SK-N-SH (cell line): ENCODE measurements at regions not wholly inside any gene's neighbourhood (a gene's known extent, or its start where the extent isn't known, plus 50 kb on each side); places are given as distances from the start of the nearest gene placed in this dataset.

Experiments used
- CTCF ChIA-PET: fragments of 300-600, 350-600 bp; formaldehyde crosslinking; extraction: SDS; loops from one replicate; lab custom pipeline; 2021; lab: Yijun Ruan, JAX
- POLR2A ChIA-PET: fragments of 350-600 bp; sonication (Branson Sonifier 250); formaldehyde crosslinking; extraction: SDS; loops from one replicate; lab custom pipeline; 2020; ENCODE audit warnings: antibody characterized with exemption, inconsistent platforms; lab: Yijun Ruan, JAX
- DNase-seq: peaks from one replicate; pipeline ENCODE4 v3.0.0; 2012
- H2AFZ ChIP-seq: fragments of 200-600 bp; sonication (generic); 2 replicates; pipeline ENCODE4 v1.8.1; 2016; ENCODE audit warnings: antibody characterized with exemption, mild to moderate bottlenecking, low read depth
- H3F3A ChIP-seq: fragments of 200-600 bp; sonication (generic); replicated peaks from 2 replicates; pipeline ENCODE3; 2016; ENCODE audit warnings: antibody characterized with exemption, mild to moderate bottlenecking; ENCODE audit not compliant: insufficient read depth
- H3K27ac ChIP-seq, 2 experiments: fragments of 200-500 bp in 1 of 2; fragments of 200-600 bp in 1 of 2; sonication (Bioruptor generic) in 1 of 2; sonication (generic), shearing (Covaris generic) in 1 of 2; 2 replicates each; pipeline versions ENCODE4 v1.5.1 to v1.6.1; 2014 to 2016; ENCODE audit warnings: low read depth in 2 of 2, inconsistent platforms in 1 of 2, low read length in 1 of 2, mild to moderate bottlenecking in 1 of 2, mixed read lengths in 1 of 2
- H3K27me3 ChIP-seq: fragments of 200-600 bp; sonication (generic), shearing (Covaris generic); 2 replicates; pipeline ENCODE4 v1.6.1; 2016; ENCODE audit warnings: mixed run types; ENCODE audit not compliant: insufficient read depth
- H3K36me3 ChIP-seq, 2 experiments: fragments of 200-500 bp in 1 of 2; fragments of 200-600 bp in 1 of 2; sonication (Bioruptor generic) in 1 of 2; sonication (generic) in 1 of 2; replicated peaks in 1 of 2; 2 replicates each; pipeline versions ENCODE3 to v1.5.1; 2014 to 2016; ENCODE audit warnings: low read length in 1 of 2, mild to moderate bottlenecking in 1 of 2; ENCODE audit not compliant: insufficient read depth in 2 of 2, control insufficient read depth in 1 of 2
- H3K4me1 ChIP-seq, 2 experiments: fragments of 200-500 bp in 1 of 2; fragments of 200-600 bp in 1 of 2; sonication (Bioruptor generic) in 1 of 2; sonication (generic), shearing (Covaris generic) in 1 of 2; 2 replicates each; pipeline versions ENCODE4 v1.5.1 to v1.6.1; 2014 to 2016; ENCODE audit warnings: low read depth in 1 of 2, low read length in 1 of 2, mixed run types in 1 of 2; ENCODE audit not compliant: insufficient read depth in 2 of 2, control insufficient read depth in 1 of 2
- H3K4me2 ChIP-seq: fragments of 200-600 bp; sonication (generic), shearing (Covaris generic); 2 replicates; pipeline ENCODE4 v1.6.1; 2017; ENCODE audit warnings: mixed run types
- H3K4me3 ChIP-seq, 2 experiments: fragments of 200-500 bp in 1 of 2; fragments of 200-600 bp in 1 of 2; sonication (Bioruptor generic) in 1 of 2; sonication (generic), shearing (Covaris generic) in 1 of 2; 2 replicates each; pipeline versions ENCODE4 v1.5.1 to v1.8.1; 2014 to 2016; ENCODE audit warnings: low read depth in 2 of 2, inconsistent platforms in 1 of 2, low read length in 1 of 2, mild to moderate bottlenecking in 1 of 2, mixed read lengths in 1 of 2, moderate library complexity in 1 of 2
- H3K79me2 ChIP-seq: fragments of 200-600 bp; sonication (generic); 2 replicates; pipeline ENCODE4 v1.8.1; 2017; ENCODE audit warnings: mild to moderate bottlenecking; ENCODE audit not compliant: insufficient read depth
- H3K9ac ChIP-seq: fragments of 200-600 bp; sonication (generic); 2 replicates; pipeline ENCODE4 v1.6.1; 2017; ENCODE audit warnings: mixed run types
- H3K9me2 ChIP-seq: fragments of 200-600 bp; sonication (generic); 2 replicates; pipeline ENCODE4 v1.6.1; 2017; ENCODE audit warnings: mixed run types
- H3K9me3 ChIP-seq: fragments of 200-600 bp; sonication (generic); 2 replicates; pipeline ENCODE4 v1.6.1; 2017; ENCODE audit warnings: mixed run types, mild to moderate bottlenecking, moderate library complexity
- H4K20me1 ChIP-seq: fragments of 200-600 bp; sonication (generic); 2 replicates; pipeline ENCODE4 v1.6.1; 2017; ENCODE audit warnings: mild to moderate bottlenecking, mixed run types; ENCODE audit not compliant: insufficient read depth
- CHD2 ChIP-seq: fragments of 150-350 bp; IDR thresholded peaks from 2 replicates; pipeline ENCODE4 v1.6.1; 2018; ENCODE audit warnings: low read length; ENCODE audit not compliant: partially characterized antibody
- ELF1 ChIP-seq: IDR thresholded peaks from 2 replicates; pipeline ENCODE4 v1.4.0; 2012
- EZH2phosphoT487 ChIP-seq: fragments of 200-600 bp; sonication (generic); IDR thresholded peaks from 2 replicates; pipeline ENCODE4 v1.6.1; 2017; ENCODE audit warnings: low read depth, mixed run types, mild to moderate bottlenecking, antibody characterized with exemption, moderate library complexity, borderline replicate concordance
- FOSL2 ChIP-seq: IDR thresholded peaks from 2 replicates; pipeline ENCODE4 v1.4.0; 2012; ENCODE audit warnings: low read depth, mild to moderate bottlenecking, moderate library complexity, borderline replicate concordance
- GABPA ChIP-seq: IDR thresholded peaks from 2 replicates; pipeline ENCODE4 v1.4.0; 2012; ENCODE audit warnings: low read depth, mild to moderate bottlenecking
- JUND ChIP-seq: IDR thresholded peaks from 2 replicates; pipeline ENCODE4 v1.4.0; 2012
- MXI1 ChIP-seq: IDR thresholded peaks from 2 replicates; pipeline ENCODE4 v1.6.1; 2012; ENCODE audit warnings: mild to moderate bottlenecking, low read depth, low read length, improper control_type of control experiment
- NFIC ChIP-seq: IDR thresholded peaks from 2 replicates; pipeline ENCODE4 v1.4.0; 2012; ENCODE audit warnings: borderline replicate concordance
- NRF1 ChIP-seq: IDR thresholded peaks from 2 replicates; pipeline ENCODE4 v1.6.1; 2012; ENCODE audit warnings: low read depth, mild to moderate bottlenecking, low read length
- POLR2AphosphoS5 ChIP-seq: IDR thresholded peaks from 2 replicates; pipeline ENCODE4 v1.6.1; 2012; ENCODE audit warnings: low read depth, low read length
- RXRA ChIP-seq: IDR thresholded peaks from 2 replicates; pipeline ENCODE4 v1.4.0; 2012; ENCODE audit warnings: low read depth, mild to moderate bottlenecking, borderline replicate concordance
- SMC3 ChIP-seq: IDR thresholded peaks from 2 replicates; pipeline ENCODE4 v1.6.1; 2012; ENCODE audit warnings: low read depth, low read length, improper control_type of control experiment
- TCF12 ChIP-seq: IDR thresholded peaks from 2 replicates; pipeline ENCODE4 v1.4.0; 2012
- WGBS: methylation state at CpG from one replicate; pipeline ENCODE4 v1.1.6; 2017; ENCODE audit warnings: low lambda C conversion rate; 5-methylcytosine and 5-hydroxymethylcytosine counted together
- TF ChIP-seq, protein P1 (sequence below): IDR thresholded peaks from 2 replicates; pipeline ENCODE4; 2012
- TF ChIP-seq, protein P2 (sequence below): IDR thresholded peaks from 2 replicates; pipeline ENCODE4 v1.4.0; 2012; ENCODE audit warnings: low read depth
- TF ChIP-seq, protein P3 (sequence below): fragments of 150-350 bp; IDR thresholded peaks from 2 replicates; pipeline ENCODE4 v1.6.1; 2016; ENCODE audit warnings: mild to moderate bottlenecking, low read depth, low read length
- TF ChIP-seq, protein P4 (sequence below): IDR thresholded peaks from 2 replicates; pipeline ENCODE4 v1.6.1; 2012; ENCODE audit warnings: mild to moderate bottlenecking, low read depth, low read length, moderate library complexity
- TF ChIP-seq, protein P5 (sequence below): IDR thresholded peaks from 2 replicates; pipeline ENCODE4 v1.4.0; 2012; ENCODE audit warnings: low read depth, borderline replicate concordance
- TF ChIP-seq, protein P6 (sequence below): IDR thresholded peaks from 2 replicates; pipeline ENCODE4 v1.4.0; 2012; ENCODE audit warnings: low read depth, borderline replicate concordance

DNA sequence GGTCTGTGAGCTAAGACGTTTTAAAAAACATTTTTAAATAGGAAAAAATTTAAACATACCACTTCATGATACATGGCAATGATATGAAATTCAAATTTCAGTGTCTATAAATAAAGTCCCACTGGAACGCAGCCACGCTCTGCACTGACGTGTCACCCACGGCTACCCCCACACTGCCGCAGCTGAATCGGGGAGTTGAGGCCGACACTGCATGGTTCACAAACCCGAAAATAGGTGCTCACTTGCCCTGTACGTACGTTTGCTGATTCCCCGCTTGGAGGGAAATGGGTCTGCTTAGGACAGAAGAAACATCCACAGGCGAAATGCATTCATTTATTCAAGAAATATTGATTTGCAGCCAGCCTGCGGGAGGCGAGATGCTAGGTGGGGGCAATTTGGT is 1342.3 kb downstream of the TBC1D22A start:
- Histone ChIP-seq H3K4me1 (no peaks in the 10 kb centered on the region), H3K9ac (no peak overlapping the region), H3K36me3 (no peaks in the 10 kb centered on the region), H3K79me2 (no peaks in the 10 kb centered on the region), H3K9me2 (no peaks in the 10 kb centered on the region), H2AFZ (no peak overlapping the region), H3K4me3 (no peak overlapping the region), H3K27ac (no peak overlapping the region), H3K4me2 (no peak overlapping the region), H3K9me3 (no peaks in the 10 kb centered on the region), H3F3A (no peaks in the 10 kb centered on the region), H4K20me1 (no peaks in the 10 kb centered on the region), H3K27me3 (no peaks in the 10 kb centered on the region)
- CTCF ChIA-PET: no interaction called here
- DNase-seq: no peak
- TF ChIP-seq ELF1 (no peak), EZH2phosphoT487 (no peak)
- 22% methylated on average over 14 of the region's 15 CpGs for WGBS
- POLR2A ChIA-PET: no interaction called here

DNA sequence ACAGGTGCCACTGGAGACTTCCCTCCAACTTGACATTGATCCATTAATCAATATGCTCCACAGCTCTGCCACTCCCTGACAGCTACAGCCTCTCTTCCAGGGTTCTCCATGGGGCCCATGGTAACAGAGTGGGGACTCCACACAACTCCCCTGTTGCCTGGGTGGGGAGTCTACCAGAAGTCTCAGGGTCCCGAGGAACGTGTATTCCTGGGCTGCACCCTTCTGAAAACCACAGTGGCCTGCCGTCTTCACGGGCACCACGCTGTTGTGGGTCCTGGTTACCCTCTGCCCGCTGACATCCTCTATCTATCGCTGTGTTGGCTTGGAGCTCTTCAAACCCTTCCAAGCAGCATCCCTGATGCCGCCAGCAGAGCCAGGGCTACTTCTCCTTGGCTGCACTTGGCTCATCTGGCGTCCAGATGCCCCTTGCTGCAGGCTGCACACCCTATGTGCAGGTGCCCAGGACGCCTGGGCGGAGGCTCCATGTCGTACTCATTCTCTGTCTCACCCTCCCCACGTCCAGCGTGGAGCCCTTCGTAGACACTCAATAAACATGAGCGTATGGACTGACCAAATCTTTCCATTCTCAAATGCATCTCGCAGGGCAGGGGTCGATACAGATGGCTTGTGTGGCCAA is 1341.8 kb downstream of the TBC1D22A start:
- Histone ChIP-seq H3K4me3 (no peak overlapping the region), H3K79me2 (no peaks in the 10 kb centered on the region), H3K9me2 (no peaks in the 10 kb centered on the region), H3K4me1 (no peaks in the 10 kb centered on the region), H3K27ac (no peak overlapping the region), H2AFZ (no peak overlapping the region), H3K9ac (no peak overlapping the region), H3K4me2 (no peak overlapping the region), H3K27me3 (no peaks in the 10 kb centered on the region; the same call in 1 of the 2 replicates), H3F3A (no peaks in the 10 kb centered on the region), H3K36me3 (no peaks in the 10 kb centered on the region), H3K9me3 (no peaks in the 10 kb centered on the region), H4K20me1 (no peaks in the 10 kb centered on the region)
- ChIA-PET CTCF (no interaction called here), POLR2A (no interaction called here)
- no peak for DNase-seq
- TF ChIP-seq TCF12 (no peak), GABPA (no peak), SMC3 (no peak), FOSL2 (no peak), CHD2 (no peak), POLR2AphosphoS5 (no peak), MXI1 (no peak), JUND (no peak), RXRA (no peak), NFIC (no peak), NRF1 (no peak)
- TF ChIP-seq, protein P1, sequence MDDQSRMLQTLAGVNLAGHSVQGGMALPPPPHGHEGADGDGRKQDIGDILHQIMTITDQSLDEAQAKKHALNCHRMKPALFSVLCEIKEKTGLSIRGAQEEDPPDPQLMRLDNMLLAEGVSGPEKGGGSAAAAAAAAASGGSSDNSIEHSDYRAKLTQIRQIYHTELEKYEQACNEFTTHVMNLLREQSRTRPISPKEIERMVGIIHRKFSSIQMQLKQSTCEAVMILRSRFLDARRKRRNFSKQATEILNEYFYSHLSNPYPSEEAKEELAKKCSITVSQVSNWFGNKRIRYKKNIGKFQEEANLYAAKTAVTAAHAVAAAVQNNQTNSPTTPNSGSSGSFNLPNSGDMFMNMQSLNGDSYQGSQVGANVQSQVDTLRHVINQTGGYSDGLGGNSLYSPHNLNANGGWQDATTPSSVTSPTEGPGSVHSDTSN: no peak
- TF ChIP-seq, protein P2, sequence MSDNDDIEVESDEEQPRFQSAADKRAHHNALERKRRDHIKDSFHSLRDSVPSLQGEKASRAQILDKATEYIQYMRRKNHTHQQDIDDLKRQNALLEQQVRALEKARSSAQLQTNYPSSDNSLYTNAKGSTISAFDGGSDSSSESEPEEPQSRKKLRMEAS: no peak
- TF ChIP-seq, protein P3, sequence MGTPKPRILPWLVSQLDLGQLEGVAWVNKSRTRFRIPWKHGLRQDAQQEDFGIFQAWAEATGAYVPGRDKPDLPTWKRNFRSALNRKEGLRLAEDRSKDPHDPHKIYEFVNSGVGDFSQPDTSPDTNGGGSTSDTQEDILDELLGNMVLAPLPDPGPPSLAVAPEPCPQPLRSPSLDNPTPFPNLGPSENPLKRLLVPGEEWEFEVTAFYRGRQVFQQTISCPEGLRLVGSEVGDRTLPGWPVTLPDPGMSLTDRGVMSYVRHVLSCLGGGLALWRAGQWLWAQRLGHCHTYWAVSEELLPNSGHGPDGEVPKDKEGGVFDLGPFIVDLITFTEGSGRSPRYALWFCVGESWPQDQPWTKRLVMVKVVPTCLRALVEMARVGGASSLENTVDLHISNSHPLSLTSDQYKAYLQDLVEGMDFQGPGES: no peak
- TF ChIP-seq, protein P4, sequence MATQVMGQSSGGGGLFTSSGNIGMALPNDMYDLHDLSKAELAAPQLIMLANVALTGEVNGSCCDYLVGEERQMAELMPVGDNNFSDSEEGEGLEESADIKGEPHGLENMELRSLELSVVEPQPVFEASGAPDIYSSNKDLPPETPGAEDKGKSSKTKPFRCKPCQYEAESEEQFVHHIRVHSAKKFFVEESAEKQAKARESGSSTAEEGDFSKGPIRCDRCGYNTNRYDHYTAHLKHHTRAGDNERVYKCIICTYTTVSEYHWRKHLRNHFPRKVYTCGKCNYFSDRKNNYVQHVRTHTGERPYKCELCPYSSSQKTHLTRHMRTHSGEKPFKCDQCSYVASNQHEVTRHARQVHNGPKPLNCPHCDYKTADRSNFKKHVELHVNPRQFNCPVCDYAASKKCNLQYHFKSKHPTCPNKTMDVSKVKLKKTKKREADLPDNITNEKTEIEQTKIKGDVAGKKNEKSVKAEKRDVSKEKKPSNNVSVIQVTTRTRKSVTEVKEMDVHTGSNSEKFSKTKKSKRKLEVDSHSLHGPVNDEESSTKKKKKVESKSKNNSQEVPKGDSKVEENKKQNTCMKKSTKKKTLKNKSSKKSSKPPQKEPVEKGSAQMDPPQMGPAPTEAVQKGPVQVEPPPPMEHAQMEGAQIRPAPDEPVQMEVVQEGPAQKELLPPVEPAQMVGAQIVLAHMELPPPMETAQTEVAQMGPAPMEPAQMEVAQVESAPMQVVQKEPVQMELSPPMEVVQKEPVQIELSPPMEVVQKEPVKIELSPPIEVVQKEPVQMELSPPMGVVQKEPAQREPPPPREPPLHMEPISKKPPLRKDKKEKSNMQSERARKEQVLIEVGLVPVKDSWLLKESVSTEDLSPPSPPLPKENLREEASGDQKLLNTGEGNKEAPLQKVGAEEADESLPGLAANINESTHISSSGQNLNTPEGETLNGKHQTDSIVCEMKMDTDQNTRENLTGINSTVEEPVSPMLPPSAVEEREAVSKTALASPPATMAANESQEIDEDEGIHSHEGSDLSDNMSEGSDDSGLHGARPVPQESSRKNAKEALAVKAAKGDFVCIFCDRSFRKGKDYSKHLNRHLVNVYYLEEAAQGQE: no peak
- TF ChIP-seq, protein P5, sequence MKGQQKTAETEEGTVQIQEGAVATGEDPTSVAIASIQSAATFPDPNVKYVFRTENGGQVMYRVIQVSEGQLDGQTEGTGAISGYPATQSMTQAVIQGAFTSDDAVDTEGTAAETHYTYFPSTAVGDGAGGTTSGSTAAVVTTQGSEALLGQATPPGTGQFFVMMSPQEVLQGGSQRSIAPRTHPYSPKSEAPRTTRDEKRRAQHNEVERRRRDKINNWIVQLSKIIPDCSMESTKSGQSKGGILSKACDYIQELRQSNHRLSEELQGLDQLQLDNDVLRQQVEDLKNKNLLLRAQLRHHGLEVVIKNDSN: no peak
- TF ChIP-seq, protein P6, sequence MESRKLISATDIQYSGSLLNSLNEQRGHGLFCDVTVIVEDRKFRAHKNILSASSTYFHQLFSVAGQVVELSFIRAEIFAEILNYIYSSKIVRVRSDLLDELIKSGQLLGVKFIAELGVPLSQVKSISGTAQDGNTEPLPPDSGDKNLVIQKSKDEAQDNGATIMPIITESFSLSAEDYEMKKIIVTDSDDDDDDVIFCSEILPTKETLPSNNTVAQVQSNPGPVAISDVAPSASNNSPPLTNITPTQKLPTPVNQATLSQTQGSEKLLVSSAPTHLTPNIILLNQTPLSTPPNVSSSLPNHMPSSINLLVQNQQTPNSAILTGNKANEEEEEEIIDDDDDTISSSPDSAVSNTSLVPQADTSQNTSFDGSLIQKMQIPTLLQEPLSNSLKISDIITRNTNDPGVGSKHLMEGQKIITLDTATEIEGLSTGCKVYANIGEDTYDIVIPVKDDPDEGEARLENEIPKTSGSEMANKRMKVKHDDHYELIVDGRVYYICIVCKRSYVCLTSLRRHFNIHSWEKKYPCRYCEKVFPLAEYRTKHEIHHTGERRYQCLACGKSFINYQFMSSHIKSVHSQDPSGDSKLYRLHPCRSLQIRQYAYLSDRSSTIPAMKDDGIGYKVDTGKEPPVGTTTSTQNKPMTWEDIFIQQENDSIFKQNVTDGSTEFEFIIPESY: no peak
- WGBS: 17% methylated on average over 10 of the region's 18 CpGs
